ENCODE measurements at regions not wholly inside any gene's neighbourhood (a gene's known extent, or its start where the extent isn't known, plus 50 kb on each side); places are given as distances from the start of the nearest gene placed in this dataset.
A peak's percentile ranks its signal among the peaks of the same experiment; 100 is the strongest.
"Not testable (repeated sequence)": the region's sequence is repeated elsewhere in the genome, so short reads cannot be mapped to it uniquely, and the experiment has no call there.

GRCh38 chr5:163695830-163696578 is 190.6 kb downstream of the MAT2B start:
- DNase-seq (ENCODE audit: low read depth): peak; percentile 46

DNA sequence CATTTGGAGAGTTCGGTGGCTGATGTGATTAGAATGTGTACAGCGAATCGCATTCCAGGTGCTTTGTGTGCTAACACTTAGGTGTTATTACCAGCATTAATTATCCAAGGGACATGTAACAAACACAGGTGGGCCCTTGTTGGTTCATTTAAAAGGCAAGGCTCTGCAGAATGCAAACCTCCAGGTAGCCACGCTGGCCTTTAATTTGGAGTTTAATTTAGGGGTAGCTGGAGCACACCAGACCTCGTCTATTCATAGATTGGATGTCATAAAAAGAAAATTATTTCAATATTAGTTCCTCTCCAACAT is 191.1 kb downstream of the MAT2B start:
- no peak for DNase-seq (ENCODE audit: low read depth)

DNA sequence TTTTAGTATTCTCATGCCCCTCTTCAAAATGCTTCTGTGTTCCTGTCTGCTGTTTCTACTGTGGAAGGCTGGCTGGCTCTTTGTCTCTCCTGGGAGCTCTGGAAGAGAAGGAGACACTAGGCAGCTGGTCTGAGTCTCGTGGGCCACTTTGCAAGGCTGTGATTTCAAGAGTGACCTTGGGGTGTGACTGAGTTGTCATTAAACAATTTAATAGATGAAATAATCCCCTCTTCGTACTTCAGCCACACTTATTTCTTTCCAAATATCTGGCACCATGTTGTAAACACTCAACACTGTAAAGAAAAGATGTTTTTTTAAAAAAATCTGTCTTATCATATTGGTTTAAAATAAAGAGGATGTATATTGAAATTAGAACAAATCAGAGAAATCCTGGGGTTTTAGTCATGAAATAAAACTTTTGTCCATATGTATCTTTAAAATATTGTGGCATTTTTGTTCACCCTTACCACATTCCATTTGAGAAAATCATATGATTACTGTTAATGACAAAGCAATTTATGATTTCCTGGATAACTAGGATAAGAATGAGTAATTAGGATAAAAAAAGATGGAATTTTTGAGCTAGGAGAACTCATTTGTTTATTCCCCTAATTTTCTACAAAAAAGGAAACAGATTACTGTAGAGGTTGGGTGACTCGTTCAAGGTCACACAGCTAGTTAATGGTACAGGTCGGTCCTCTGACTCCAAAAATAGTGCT is 200.8 kb downstream of the MAT2B start:
- peak; percentile 7 for DNase-seq (ENCODE audit: low read depth)

- DNase-seq (ENCODE audit: low read depth): no peak
These were observed 206.6 kb downstream of the MAT2B start for GRCh38 chr5:163712011-163712410.

GRCh38 chr5:163718272-163718671 is 212.9 kb downstream of the MAT2B start:
- DNase-seq (ENCODE audit: low read depth): no peak

DNA sequence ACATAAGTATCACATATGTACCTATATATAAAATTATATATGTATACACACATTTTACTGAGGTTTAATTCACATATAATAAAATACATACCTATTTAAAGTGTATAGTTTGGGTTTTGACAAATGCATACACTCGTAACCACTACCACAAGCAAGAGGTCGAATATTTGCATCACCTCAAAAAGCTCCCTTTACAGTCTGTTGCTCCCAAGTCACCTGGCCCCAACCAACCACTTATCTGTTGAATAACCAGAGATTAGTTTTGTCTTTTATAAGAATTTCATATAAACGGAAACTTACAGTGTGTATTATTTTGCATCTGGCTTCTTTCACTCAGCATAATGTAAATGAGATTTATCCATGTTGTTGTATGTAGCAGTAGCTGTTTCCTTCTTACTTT is 218.9 kb downstream of the MAT2B start:
- DNase-seq (ENCODE audit: low read depth): no peak

- DNase-seq (ENCODE audit: low read depth): no peak
These were observed 221.6 kb downstream of the MAT2B start for GRCh38 chr5:163727028-163727427.

GRCh38 chr5:163730206-163730756 is 224.9 kb downstream of the MAT2B start:
- DNase-seq (ENCODE audit: low read depth): no peak

GRCh38 chr5:163731256-163731655 is 225.8 kb downstream of the MAT2B start:
- no peak for DNase-seq (ENCODE audit: low read depth)

- DNase-seq (ENCODE audit: low read depth): no peak
These were observed 229.7 kb downstream of the MAT2B start for GRCh38 chr5:163735069-163735468.

GRCh38 chr5:163747586-163747985 is 242.2 kb downstream of the MAT2B start:
- DNase-seq (ENCODE audit: low read depth): no peak

- no peak for DNase-seq (ENCODE audit: low read depth)
These were observed 243.5 kb downstream of the MAT2B start for GRCh38 chr5:163748934-163749333.

GRCh38 chr5:163750415-163750814 is 245.0 kb downstream of the MAT2B start:
- DNase-seq (ENCODE audit: low read depth): not testable (repeated sequence)

- DNase-seq (ENCODE audit: low read depth): no peak
These were observed 250.1 kb downstream of the MAT2B start for GRCh38 chr5:163755505-163755904.

DNA sequence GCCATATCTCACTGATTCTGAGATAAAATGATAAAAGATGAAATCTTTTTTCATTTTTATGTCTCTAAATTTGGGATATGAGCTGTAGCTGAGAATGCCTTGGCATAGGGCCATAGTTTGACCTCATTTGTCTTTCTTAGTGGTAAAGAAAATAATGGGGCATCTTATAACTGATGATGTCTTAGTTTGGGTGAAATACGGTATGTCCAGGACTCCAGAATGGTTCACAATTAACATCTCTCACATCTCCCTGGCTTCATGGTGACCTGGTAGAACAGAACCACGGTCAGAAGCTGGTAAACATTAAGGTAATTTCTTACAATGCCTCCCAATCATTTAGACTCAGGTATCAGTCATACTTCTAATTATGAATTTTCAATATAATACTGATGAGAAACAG is 250.8 kb downstream of the MAT2B start:
- no peak for DNase-seq (ENCODE audit: low read depth)

GRCh38 chr5:163757344-163757743 is 251.9 kb downstream of the MAT2B start:
- no peak for DNase-seq (ENCODE audit: low read depth)

- DNase-seq (ENCODE audit: low read depth): no peak
These were observed 252.9 kb downstream of the MAT2B start for GRCh38 chr5:163758283-163758711.

- DNase-seq (ENCODE audit: low read depth): no peak
These were observed 253.7 kb downstream of the MAT2B start for GRCh38 chr5:163759000-163759704.

DNA sequence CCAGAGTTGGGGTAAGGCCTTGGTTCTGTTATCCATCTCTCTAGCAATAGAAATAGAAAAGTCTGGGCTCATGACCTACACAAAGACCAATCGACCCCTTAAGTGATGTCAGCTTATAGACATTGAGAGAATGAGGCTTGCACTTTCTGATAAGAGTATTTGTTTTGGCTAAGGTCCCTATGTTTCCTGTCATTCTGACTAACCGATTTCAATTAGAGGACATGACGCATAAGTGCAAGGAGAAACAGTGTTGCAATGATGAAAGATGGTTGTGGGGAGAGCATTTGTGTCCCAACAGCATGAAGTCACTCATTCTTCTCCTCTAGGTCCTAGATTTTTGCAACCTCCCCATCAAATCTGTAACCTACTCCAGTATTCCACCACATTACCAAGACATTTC is 255.1 kb downstream of the MAT2B start:
- DNase-seq (ENCODE audit: low read depth): peak; percentile 42

- DNase-seq (ENCODE audit: low read depth): no peak
These were observed 261.7 kb downstream of the MAT2B start for GRCh38 chr5:163766936-163767670.

- no peak for DNase-seq (ENCODE audit: low read depth)
These were observed 265.2 kb downstream of the MAT2B start for GRCh38 chr5:163770625-163771024.

DNA sequence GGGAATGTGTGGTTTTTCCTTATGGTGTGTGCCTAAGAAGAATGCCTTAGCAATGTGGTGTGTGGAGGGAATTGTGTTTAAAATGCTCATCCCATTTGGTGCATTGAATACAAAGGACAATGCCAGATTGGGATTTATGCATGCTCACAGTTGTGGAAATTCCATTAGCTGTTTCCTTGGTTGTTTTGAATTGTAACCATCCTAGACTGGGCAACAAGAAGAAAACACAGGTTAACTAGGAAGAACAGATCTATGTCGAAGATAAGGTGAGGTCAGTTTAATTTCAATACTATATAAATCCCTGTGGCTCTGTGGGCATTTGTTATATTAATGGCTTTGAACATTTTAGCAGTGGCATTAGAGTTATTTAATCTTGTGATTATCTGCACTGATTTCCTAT is 266.8 kb downstream of the MAT2B start:
- DNase-seq (ENCODE audit: low read depth): no peak

All from LHCN-M2 (cell line).